GM10266 (cell line): ENCODE measurements at regions not wholly inside any gene's neighbourhood (a gene's known extent, or its start where the extent isn't known, plus 50 kb on each side); places are given as distances from the start of the nearest gene placed in this dataset.
"Not testable (repeated sequence)": the region's sequence is repeated elsewhere in the genome, so short reads cannot be mapped to it uniquely, and the experiment has no call there.

ENCODE experiments used
- DNase-seq: peaks from one replicate; pipeline ENCODE4 v3.0.0; 2012; ENCODE audit errors: extremely low spot score
- TF ChIP-seq, protein P1 (sequence below): IDR thresholded peaks from 2 replicates; pipeline ENCODE4 v1.5.1; 2012; ENCODE audit warnings: mild to moderate bottlenecking, low read depth; ENCODE audit not compliant: control insufficient read depth, insufficient read depth; ENCODE audit errors: missing control alignments

DNA sequence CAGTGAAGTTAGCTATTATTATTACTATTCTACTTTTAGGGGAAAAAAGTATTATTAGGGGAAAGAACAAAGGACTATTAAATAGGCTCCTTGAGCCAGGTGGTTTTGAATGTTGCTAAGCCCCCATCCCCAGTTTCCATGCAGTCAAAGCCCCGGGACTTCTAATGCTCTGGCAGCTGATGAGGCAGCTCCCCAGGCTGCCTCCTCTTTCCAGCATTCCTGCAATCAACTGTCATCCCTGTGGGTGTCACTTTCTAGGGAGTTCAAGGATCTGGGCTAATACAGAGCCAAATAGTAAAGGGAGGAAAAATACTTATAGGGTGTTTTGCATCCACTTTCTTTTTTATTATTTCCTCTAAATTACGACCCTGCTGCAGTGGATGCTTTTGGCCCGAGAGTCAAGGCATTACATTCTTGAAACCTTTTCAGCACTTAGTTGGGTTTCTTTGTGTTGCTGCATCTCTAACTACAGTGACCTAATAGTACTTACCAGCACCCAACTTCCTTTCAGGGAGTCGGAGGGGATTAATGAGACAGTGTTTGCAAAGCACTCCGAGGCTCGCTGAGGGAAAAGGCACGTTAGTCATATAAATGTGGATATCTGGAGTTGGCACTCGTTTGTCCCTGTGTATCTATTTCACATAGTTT is 303.9 kb upstream of the MAP3K7 start:
- TF ChIP-seq, protein P1, sequence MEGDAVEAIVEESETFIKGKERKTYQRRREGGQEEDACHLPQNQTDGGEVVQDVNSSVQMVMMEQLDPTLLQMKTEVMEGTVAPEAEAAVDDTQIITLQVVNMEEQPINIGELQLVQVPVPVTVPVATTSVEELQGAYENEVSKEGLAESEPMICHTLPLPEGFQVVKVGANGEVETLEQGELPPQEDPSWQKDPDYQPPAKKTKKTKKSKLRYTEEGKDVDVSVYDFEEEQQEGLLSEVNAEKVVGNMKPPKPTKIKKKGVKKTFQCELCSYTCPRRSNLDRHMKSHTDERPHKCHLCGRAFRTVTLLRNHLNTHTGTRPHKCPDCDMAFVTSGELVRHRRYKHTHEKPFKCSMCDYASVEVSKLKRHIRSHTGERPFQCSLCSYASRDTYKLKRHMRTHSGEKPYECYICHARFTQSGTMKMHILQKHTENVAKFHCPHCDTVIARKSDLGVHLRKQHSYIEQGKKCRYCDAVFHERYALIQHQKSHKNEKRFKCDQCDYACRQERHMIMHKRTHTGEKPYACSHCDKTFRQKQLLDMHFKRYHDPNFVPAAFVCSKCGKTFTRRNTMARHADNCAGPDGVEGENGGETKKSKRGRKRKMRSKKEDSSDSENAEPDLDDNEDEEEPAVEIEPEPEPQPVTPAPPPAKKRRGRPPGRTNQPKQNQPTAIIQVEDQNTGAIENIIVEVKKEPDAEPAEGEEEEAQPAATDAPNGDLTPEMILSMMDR = no peak
- no peak for DNase-seq

DNA sequence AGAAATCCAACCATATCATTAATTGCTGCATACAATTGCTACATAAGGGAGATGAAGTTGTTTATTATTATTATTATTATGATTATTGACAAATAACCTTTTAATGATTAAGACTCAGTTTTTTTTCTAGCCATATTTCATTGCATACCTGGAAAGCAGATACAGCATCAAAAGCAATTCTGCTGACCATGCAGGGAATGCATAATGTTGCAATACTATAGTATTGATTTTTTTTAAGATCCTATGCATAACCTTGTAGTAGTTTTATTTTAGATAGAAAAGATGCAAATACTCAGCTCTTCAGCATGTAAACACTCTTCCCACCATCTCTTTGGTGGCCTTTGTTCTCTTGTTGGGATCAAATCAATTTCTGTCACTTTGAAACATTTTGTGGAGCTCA is 300.9 kb upstream of the MAP3K7 start:
- TF ChIP-seq, protein P1 = no peak
- no peak for DNase-seq

DNA sequence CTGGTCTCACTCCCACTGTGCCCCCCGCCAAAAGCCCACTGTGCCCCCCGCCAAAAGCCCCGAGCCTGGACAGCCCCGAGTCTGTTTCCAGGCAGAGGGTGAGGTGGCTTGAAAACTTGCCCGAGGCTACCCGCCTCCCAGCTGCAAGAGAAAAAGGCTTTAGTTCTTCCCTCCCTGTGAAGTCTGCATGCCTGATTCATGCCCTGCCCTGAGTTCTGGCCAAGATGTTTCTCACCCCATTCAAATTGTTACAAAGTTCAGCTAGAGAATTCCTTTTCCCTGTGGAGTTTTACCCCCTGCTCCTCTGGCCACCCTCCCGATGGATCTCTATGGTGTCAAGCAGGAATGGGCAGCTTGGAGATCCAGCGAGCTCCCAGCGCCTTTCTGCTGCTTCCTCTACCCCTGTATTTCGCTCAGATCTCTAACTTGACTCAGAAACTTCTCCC is 298.8 kb upstream of the MAP3K7 start:
- TF ChIP-seq, protein P1 = no peak
- no peak for DNase-seq

DNA sequence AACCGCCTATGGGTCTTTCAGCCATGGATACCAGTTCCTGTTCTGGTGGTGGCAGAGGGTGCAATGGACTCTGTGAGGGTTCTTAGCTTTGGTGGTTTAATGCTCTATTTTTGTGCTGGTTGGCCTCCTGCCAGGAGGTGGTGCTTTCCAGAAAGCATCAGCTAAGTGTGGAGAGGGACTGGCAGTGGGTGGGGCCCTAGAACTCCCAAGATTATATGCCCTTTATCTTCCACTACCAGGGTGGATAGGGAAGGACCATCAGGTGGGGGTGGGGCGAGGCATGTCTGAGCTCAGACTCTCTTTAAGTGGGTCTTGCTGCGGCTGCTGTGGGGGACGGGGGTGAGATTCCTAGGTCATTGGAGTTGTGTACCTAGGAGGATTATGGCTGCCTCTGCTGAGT is 298.3 kb upstream of the MAP3K7 start:
- not testable (repeated sequence) for DNase-seq

DNA sequence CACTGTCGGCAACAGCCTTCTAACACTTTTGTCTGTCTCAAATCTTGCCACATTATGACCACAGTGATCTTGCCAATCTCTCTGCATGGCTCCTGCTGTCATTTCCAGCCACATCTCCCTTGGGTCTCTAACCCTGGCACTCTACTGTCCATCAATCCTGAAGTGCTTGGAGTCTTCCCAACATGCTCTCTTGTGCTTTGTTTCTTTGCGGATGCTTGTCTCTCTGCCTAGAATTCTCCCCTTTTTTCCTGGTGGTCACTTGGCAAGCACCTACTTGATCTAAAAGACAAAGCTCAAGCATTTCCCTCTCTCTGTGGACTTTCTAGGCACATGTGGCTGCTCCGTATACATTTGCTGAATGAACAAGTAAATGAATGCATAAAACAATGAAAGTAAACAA is 290.7 kb upstream of the MAP3K7 start:
- no peak for DNase-seq
- TF ChIP-seq, protein P1 = no peak

DNA sequence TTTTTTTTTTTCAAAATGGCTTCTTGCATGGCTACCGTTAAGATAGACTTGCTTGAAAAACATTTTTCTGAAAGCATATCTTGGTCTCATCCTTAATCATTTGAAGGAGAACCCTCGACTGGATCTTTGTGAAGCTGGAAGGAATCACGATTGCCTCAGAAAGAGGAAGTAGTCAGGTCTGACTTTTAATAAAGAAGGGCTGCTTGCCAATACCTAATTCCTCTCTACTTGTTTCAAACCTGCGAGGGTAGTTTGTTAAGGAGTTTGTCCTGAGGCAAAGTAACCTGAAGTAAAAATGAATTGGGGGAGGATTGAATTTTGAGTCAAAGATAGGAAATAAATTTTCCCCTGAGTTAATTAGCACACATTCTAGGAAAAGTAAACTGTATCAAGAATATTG is 288.1 kb upstream of the MAP3K7 start:
- TF ChIP-seq, protein P1 = no peak
- no peak for DNase-seq

DNA sequence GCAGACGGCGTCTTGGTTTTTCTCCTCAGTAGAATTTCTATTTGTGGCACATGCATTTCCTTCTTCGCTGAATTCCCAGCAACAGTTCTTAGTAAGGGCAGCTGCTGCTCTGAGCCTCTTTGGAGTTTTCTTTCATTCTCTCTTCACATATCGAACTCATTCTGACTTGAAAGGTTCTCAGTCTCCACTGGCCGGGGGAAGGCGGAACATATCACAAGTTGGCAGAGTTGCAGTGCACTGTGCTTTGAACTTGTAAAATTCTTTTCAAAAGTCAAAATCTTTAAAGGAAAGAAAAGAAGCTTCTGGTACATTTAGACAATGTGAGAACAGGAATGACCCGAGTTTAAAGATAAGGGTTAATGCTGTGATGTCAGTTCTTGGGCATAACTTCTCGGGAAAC is 286.1 kb upstream of the MAP3K7 start:
- TF ChIP-seq, protein P1 = no peak
- DNase-seq = no peak

DNA sequence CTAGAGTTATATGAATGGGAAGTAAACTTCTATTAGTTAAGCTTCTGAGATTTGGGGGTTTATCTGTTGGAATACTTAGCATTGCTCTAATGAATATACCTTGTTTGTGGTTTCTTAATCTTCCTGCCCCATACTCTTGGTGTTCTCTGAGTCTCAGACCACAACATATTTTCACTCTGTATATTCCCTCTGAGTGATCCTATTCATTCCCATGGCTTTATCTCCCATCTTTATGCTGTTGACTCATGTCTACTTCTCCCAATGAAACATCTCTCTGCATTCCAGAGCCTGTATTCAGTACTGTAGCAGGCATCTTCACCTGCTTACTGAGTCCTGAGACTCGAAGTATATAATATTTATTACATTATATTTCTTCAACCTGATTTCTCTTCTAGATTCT is 283.7 kb upstream of the MAP3K7 start:
- TF ChIP-seq, protein P1 = no peak
- no peak for DNase-seq
